Esophagus squamous epithelium (tissue), 5 donors: ENCODE measurements at regions not wholly inside any gene's neighbourhood (a gene's known extent, or its start where the extent isn't known, plus 50 kb on each side); places are given as distances from the start of the nearest gene placed in this dataset.

Experiments
- DNase-seq: peaks from one replicate; lab custom pipeline; 2025; lab: John Stamatoyannopoulos, UW
- H3K27ac ChIP-seq, 4 donors: fragments of 200-600 bp; sonication (generic); one replicate each; pipeline ENCODE4 v1.5.1; 2016 to 2019; ENCODE audit warnings: mild to moderate bottlenecking in 1 of 4
- H3K27me3 ChIP-seq, 4 donors: fragments of 200-600 bp; sonication (generic); 1 replicate in 3 of 4; 2 replicates in 1 of 4; pipeline versions ENCODE4 v1.5.1 to v1.6.0; 2017 to 2021; ENCODE audit warnings: antibody characterized with exemption in 1 of 4
- H3K36me3 ChIP-seq, 3 donors: fragments of 200-600 bp; sonication (generic); one replicate each; pipeline ENCODE4 v1.5.1; 2016 to 2019
- H3K4me1 ChIP-seq, 3 donors: fragments of 200-600 bp; sonication (generic); one replicate each; pipeline ENCODE4 v1.5.1; 2017 to 2019
- H3K4me3 ChIP-seq, 4 donors: fragments of 200-600 bp; sonication (generic); 1 replicate in 3 of 4; 2 replicates in 1 of 4; pipeline ENCODE4 v1.5.1; 2016 to 2019; ENCODE audit warnings: mild to moderate bottlenecking in 2 of 4, moderate library complexity in 1 of 4
- H3K9me3 ChIP-seq, 3 donors: fragments of 200-600 bp; sonication (generic); one replicate each; pipeline ENCODE4 v1.5.1; 2016 to 2019
- CTCF ChIP-seq, 6 experiments: fragments of 450-650 bp in 4 of 6; fragments of 200-600 bp in 2 of 6; sonication (generic) in 2 of 6; IDR thresholded peaks; one replicate each; pipeline ENCODE4 v1.5.1; 2016 to 2019; ENCODE audit warnings: antibody characterized with exemption in 6 of 6, mild to moderate bottlenecking in 4 of 6, moderate library complexity in 4 of 6
- POLR2A ChIP-seq, 4 donors: fragments of 450-650 bp; IDR thresholded peaks; one replicate each; pipeline ENCODE4 v1.6.1; 2017; ENCODE audit warnings: antibody characterized with exemption in 4 of 4, mild to moderate bottlenecking in 4 of 4, moderate library complexity in 3 of 4
- WGBS, 2 donors: methylation state at CpG; one replicate each; pipeline ENCODE4 v1.1.5; 2018; 5-methylcytosine and 5-hydroxymethylcytosine counted together
- intact Hi-C: fragments of 100-400 bp; cut with DNase I; formaldehyde crosslinking; loops from one replicate; pipeline ENCODE4 v1.15.0; 2022
- donor health status: DM: yes; HTN: yes; CAD: no.

GRCh38 chr14:71388336-71388735 lies 481.1 kb downstream of the PCNX1 start:
- Histone ChIP-seq H3K27ac (no peak overlapping the region), H3K4me1 (peaks cover 0 to 5% (median 0%) of the 10 kb centered on the region in 3 donors), H3K4me3 (no peak overlapping the region), H3K36me3 (no peaks in the 10 kb centered on the region), H3K27me3 (no peaks in the 10 kb centered on the region), H3K9me3 (no peaks in the 10 kb centered on the region)
- WGBS, 2 donors: 39 to 60% methylated on average over 6 of the region's 6 CpGs
- no peak for DNase-seq
- intact Hi-C loops: no loop called here
- TF ChIP-seq POLR2A (IDR thresholded peaks at IDR 0.05) (no peak), CTCF (IDR thresholded peaks at IDR 0.05) (no peak)

DNA sequence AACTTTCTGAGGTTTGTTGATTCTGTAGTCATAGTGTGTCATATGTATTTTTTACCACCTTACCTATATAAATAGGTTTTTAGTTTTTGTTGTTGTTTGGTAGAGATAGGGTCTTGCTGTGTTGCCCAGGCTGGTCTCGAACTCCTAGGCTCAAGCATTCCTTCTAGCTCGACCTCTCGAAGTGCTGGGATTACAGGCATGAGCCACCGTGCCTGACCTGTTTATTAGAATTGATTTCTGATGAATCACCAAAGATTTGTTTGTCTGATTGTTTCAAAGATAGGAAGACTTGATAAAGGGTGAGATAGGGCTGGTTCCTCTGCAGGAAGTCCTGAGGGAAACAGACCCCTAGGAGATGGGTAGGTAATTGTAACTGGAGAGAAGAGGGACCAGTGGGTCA lies 481.6 kb downstream of the PCNX1 start:
- intact Hi-C loops: no loop called here
- Histone ChIP-seq H3K9me3 (no peaks in the 10 kb centered on the region), H3K4me3 (no peak overlapping the region), H3K27ac (no peak overlapping the region), H3K36me3 (no peaks in the 10 kb centered on the region), H3K4me1 (peaks cover 0 to 5% (median 0%) of the 10 kb centered on the region in 3 donors), H3K27me3 (no peaks in the 10 kb centered on the region)
- DNase-seq: no peak
- TF ChIP-seq CTCF (IDR thresholded peaks at IDR 0.05) (no peak), POLR2A (IDR thresholded peaks at IDR 0.05) (no peak)
- WGBS, 2 donors: 68 to 73% methylated on average over 4 of the region's 4 CpGs

GRCh38 chr14:71394386-71394785 lies 487.1 kb downstream of the PCNX1 start:
- TF ChIP-seq POLR2A (IDR thresholded peaks at IDR 0.05) (no peak), CTCF (IDR thresholded peaks at IDR 0.05) (no peak)
- no peak for DNase-seq
- no peaks in the 10 kb centered on the region for H3K36me3 ChIP-seq
- no peak overlapping the region for H3K4me3 ChIP-seq
- H3K27me3 ChIP-seq: no peaks in the 10 kb centered on the region
- intact Hi-C loops: no loop called here
- WGBS, 2 donors: 83 to 85% methylated on average over 2 of the region's 2 CpGs
- H3K9me3 ChIP-seq: no peaks in the 10 kb centered on the region
- H3K4me1 ChIP-seq: peaks cover 0 to 10% (median 0%) of the 10 kb centered on the region in 3 donors
- H3K27ac ChIP-seq: no peak overlapping the region

DNA sequence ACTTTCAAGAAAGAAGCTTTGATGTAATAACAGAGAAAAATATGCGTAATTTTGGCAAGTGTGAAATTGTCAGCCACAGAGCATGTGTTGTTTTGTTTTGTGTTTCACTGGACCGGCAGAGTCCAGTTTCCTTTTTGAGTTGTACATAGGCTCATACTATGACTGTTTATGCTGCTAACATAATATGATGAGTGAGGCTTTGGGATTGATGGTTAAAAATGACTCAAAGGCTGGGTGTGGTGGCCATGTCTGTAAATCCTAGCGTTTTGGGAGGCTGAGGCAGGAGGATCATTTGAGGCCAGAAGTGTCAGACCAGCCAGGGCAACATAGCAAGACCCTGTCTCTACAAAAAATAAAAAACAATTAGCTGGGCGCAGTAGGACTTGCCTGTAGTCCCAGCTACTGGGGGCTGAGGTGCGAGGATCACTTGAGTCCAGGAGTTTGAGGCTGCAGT lies 487.9 kb downstream of the PCNX1 start:
- Histone ChIP-seq H3K4me1 (peaks cover 0 to 14% (median 0%) of the 10 kb centered on the region in 3 donors), H3K36me3 (no peaks in the 10 kb centered on the region), H3K27ac (no peak overlapping the region), H3K4me3 (no peak overlapping the region), H3K27me3 (no peaks in the 10 kb centered on the region), H3K9me3 (no peaks in the 10 kb centered on the region)
- intact Hi-C loops: no loop called here
- no peak for DNase-seq
- 65 to 66% methylated on average over 5 of the region's 5 CpGs for WGBS, 2 donors
- TF ChIP-seq CTCF (IDR thresholded peaks at IDR 0.05) (no peak), POLR2A (IDR thresholded peaks at IDR 0.05) (no peak)

- TF ChIP-seq CTCF (IDR thresholded peaks at IDR 0.05): no peak
- intact Hi-C loops: no loop called here
- 50 to 53% methylated on average over 2 of the region's 2 CpGs for WGBS, 2 donors
- DNase-seq: no peak
- Histone ChIP-seq H3K36me3 (no peaks in the 10 kb centered on the region), H3K9me3 (no peaks in the 10 kb centered on the region), H3K4me3 (no peak overlapping the region), H3K27ac (no peak overlapping the region), H3K4me1 (peaks cover 0 to 14% (median 0%) of the 10 kb centered on the region in 3 donors), H3K27me3 (no peaks in the 10 kb centered on the region)
Measured at GRCh38 chr14:71395636-71396035, 488.4 kb downstream of the PCNX1 start.
